Caco-2 (cell line): ENCODE measurements at regions not wholly inside any gene's neighbourhood (a gene's known extent, or its start where the extent isn't known, plus 50 kb on each side); places are given as distances from the start of the nearest gene placed in this dataset.
"Not testable (repeated sequence)": the region's sequence is repeated elsewhere in the genome, so short reads cannot be mapped to it uniquely, and the experiment has no call there.

Experiments
- BruUV-seq: library from RNA; stranded (reverse); fragments of 400-500 nt; replicated peaks from 2 replicates; lab custom pipeline; 2021; lab: Mats Ljungman, UMichigan
- CTCF ChIA-PET: fragments of 300-600 bp; sonication (Branson Sonifier 250); formaldehyde crosslinking; loops from one replicate; lab custom pipeline; 2022; ENCODE audit warnings: antibody characterized with exemption; lab: Charles Lee
- POLR2A ChIA-PET: fragments of 300-600 bp; sonication (Branson Sonifier 250); formaldehyde crosslinking; loops from one replicate; lab custom pipeline; 2022; ENCODE audit warnings: antibody characterized with exemption; lab: Charles Lee
- DNase-seq, 2 experiments: peaks; one replicate each; pipeline versions ENCODE4 v3.0.0 to v3.0.0-alpha.2; 2020 to 2022
- H3K27me3 ChIP-seq: replicated peaks from 2 replicates; pipeline ENCODE4 v1.6.0; 2011; ENCODE audit warnings: low read length; ENCODE audit not compliant: control insufficient read depth, insufficient read depth
- H3K36me3 ChIP-seq: 2 replicates; pipeline ENCODE4 v1.5.1; 2011; ENCODE audit warnings: low read length; ENCODE audit not compliant: control insufficient read depth, insufficient read depth
- H3K4me1 ChIP-seq: fragments of 250-450 bp; sonication (Bioruptor Pico); 2 replicates; pipeline ENCODE4 v1.5.1; 2020; ENCODE audit warnings: mild to moderate bottlenecking
- H3K4me3 ChIP-seq: 2 replicates; pipeline ENCODE4 v1.5.1; 2011; ENCODE audit warnings: low read depth, mild to moderate bottlenecking, control low read depth, low read length
- H3K9me3 ChIP-seq: fragments of 250-450 bp; sonication (Bioruptor Pico); 2 replicates; pipeline ENCODE4 v1.5.1; 2020; ENCODE audit warnings: mild to moderate bottlenecking, moderate library complexity
- H3K27ac Mint-ChIP-seq: one replicate; pipeline ENCODE4 v1.8.0; 2022; ENCODE audit warnings: mixed read lengths; ENCODE audit not compliant: unreplicated experiment
- H3K27me3 Mint-ChIP-seq: one replicate; pipeline ENCODE4 v1.8.0; 2022; ENCODE audit warnings: mixed read lengths; ENCODE audit not compliant: insufficient read depth, unreplicated experiment
- H3K36me3 Mint-ChIP-seq: one replicate; pipeline ENCODE4 v1.8.0; 2022; ENCODE audit warnings: mild to moderate bottlenecking, mixed read lengths; ENCODE audit not compliant: insufficient read depth, unreplicated experiment
- H3K4me1 Mint-ChIP-seq: one replicate; pipeline ENCODE4 v1.8.0; 2022; ENCODE audit warnings: low read depth, mixed read lengths; ENCODE audit not compliant: unreplicated experiment
- H3K4me3 Mint-ChIP-seq: one replicate; pipeline ENCODE4 v1.8.0; 2022; ENCODE audit warnings: mild to moderate bottlenecking, moderate library complexity, mixed read lengths; ENCODE audit not compliant: unreplicated experiment
- H3K9me3 Mint-ChIP-seq: one replicate; pipeline ENCODE4 v1.8.0; 2022; ENCODE audit warnings: mixed read lengths; ENCODE audit not compliant: unreplicated experiment
- intact Hi-C: fragments of 100-400 bp; cut with micrococcal nuclease; formaldehyde crosslinking; loops from one replicate; pipeline ENCODE4 v1.10.0; 2022; ENCODE audit not compliant: unreplicated experiment
- TF ChIP-seq, protein P1 (sequence below), 2 experiments: fragments of 200-600 bp in 1 of 2; IDR thresholded peaks; 1 replicate in 1 of 2; 2 replicates in 1 of 2; pipeline versions ENCODE4 v1.5.1 to v1.8.0; 2011 to 2022; ENCODE audit warnings: antibody characterized with exemption in 1 of 2, control low read depth in 1 of 2, inconsistent platforms in 1 of 2, low read depth in 1 of 2, low read length in 1 of 2, mild to moderate bottlenecking in 1 of 2, moderate library complexity in 1 of 2; ENCODE audit not compliant: insufficient read depth in 1 of 2, severe bottlenecking in 1 of 2, unreplicated experiment in 1 of 2

DNA sequence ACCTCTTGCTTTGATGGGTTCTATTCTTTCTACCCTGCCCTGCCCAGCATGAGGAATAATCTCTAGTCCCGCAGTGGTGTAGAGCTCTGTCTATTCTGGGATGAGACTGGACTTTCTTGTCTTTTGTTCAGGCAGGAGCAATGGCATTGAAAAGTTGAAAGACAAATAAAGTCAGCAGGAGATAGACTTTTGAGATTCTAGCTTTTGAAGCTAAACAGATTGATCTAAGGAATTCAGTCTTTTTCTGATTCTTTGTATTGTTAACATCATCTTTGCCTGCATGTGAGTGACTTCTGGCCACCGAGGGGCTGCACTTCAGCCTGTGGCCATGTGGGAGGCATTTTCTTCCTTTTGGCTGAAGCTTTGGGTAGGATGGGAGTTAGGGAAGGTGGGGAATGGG is 132.4 kb downstream of the MRPL57 start:
- intact Hi-C loops = no loop called here
- TF ChIP-seq, protein P1, sequence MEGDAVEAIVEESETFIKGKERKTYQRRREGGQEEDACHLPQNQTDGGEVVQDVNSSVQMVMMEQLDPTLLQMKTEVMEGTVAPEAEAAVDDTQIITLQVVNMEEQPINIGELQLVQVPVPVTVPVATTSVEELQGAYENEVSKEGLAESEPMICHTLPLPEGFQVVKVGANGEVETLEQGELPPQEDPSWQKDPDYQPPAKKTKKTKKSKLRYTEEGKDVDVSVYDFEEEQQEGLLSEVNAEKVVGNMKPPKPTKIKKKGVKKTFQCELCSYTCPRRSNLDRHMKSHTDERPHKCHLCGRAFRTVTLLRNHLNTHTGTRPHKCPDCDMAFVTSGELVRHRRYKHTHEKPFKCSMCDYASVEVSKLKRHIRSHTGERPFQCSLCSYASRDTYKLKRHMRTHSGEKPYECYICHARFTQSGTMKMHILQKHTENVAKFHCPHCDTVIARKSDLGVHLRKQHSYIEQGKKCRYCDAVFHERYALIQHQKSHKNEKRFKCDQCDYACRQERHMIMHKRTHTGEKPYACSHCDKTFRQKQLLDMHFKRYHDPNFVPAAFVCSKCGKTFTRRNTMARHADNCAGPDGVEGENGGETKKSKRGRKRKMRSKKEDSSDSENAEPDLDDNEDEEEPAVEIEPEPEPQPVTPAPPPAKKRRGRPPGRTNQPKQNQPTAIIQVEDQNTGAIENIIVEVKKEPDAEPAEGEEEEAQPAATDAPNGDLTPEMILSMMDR (IDR thresholded peaks at IDR 0.05; ENCODE audit: insufficient read depth in 1 of 2, low read depth in 1 of 2, low read length in 1 of 2, severe bottlenecking in 1 of 2, unreplicated experiment in 1 of 2) = no peak

DNA sequence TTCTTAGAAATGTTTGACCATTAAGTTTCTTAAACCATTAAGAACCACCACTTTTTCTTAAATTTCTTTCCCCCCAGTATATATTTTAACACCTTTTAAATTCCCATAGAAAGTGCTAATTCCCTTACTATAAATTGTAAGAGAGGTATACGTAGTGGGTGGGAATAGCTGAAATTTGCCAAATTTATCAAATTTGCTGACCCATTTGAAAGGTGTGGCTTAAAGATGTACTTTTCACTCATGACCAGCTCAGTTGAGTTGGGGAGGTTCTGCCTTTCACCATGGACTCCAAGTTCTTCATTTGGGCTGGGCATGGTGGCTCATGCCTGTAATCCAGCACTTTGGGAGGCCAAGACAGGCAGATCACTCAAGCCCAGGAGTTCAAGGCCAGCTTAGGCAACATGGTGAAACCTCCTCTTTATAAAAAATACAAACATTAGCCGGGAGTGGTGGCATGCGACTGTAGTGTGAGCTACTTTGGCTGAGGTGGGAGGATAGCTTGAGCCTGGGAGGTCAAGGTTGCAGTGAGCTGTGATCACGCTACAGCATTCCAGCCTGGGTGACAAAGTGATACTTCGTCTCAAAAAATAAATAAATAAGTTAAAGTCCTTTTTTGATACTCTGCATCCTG is 133.2 kb downstream of the MRPL57 start:
- no peaks in the 10 kb centered on the region for H3K9me3 Mint-ChIP-seq
- Histone ChIP-seq H3K27me3 (no peaks in the 10 kb centered on the region), H3K36me3 (no peaks in the 10 kb centered on the region), H3K4me3 (no peak overlapping the region), H3K9me3 (no peaks in the 10 kb centered on the region), H3K4me1 (no peaks in the 10 kb centered on the region)
- ChIA-PET POLR2A (no interaction called here), CTCF (interaction anchor here (0.6 kb wide), 1 partner anchor 129 kb away, joined by 4 read pairs; no protein-coding TSS in a partner anchor)
- no peak for DNase-seq
- intact Hi-C loops = no loop called here
- TF ChIP-seq, protein P1 (IDR thresholded peaks at IDR 0.05; ENCODE audit: insufficient read depth in 1 of 2, low read depth in 1 of 2, low read length in 1 of 2, severe bottlenecking in 1 of 2, unreplicated experiment in 1 of 2) = no peak
- H3K27me3 Mint-ChIP-seq = no peaks in the 10 kb centered on the region
- H3K4me1 Mint-ChIP-seq = no peaks in the 10 kb centered on the region
- H3K27ac Mint-ChIP-seq = no peak overlapping the region
- BruUV-seq = no TSS peak
- H3K4me3 Mint-ChIP-seq = no peak overlapping the region
- no peaks in the 10 kb centered on the region for H3K36me3 Mint-ChIP-seq

More for the DNA sequence above, 132.4 kb downstream of the MRPL57 start:
- H3K36me3 ChIP-seq = no peaks in the 10 kb centered on the region
- Mint-ChIP-seq H3K27ac (no peak overlapping the region), H3K4me1 (no peaks in the 10 kb centered on the region), H3K4me3 (no peak overlapping the region), H3K9me3 (no peaks in the 10 kb centered on the region), H3K27me3 (no peaks in the 10 kb centered on the region), H3K36me3 (no peaks in the 10 kb centered on the region)
- no peak for DNase-seq
- H3K4me3 ChIP-seq = no peak overlapping the region
- CTCF ChIA-PET = interaction anchor here (1.0 kb wide), 1 partner anchor 10 kb away, joined by 3 read pairs; no protein-coding TSS in a partner anchor
- no peaks in the 10 kb centered on the region for H3K4me1 ChIP-seq
- POLR2A ChIA-PET = no interaction called here
- no TSS peak for BruUV-seq
- no peaks in the 10 kb centered on the region for H3K9me3 ChIP-seq
- no peaks in the 10 kb centered on the region for H3K27me3 ChIP-seq

DNA sequence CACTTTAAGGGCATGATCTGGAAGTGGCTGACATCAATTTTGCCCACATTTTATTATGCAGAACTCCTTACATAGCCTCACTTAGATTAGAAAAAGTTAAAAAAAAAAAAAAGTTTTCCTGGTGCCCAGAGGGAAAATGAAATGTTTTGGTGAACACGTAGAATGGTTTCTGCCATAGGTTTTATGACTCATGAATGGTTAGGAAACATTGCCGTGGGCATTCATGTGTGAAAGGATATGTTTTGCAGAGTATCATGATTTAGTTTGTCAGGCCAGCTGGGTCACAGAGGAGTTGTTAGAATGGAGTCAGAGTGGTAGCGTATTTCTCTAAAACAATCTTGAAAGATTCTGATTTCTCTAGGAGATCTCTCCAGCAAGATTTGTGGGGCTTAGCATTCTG is 133.8 kb downstream of the MRPL57 start:
- Mint-ChIP-seq H3K36me3 (no peaks in the 10 kb centered on the region), H3K4me1 (no peaks in the 10 kb centered on the region), H3K27me3 (no peaks in the 10 kb centered on the region), H3K9me3 (no peaks in the 10 kb centered on the region), H3K4me3 (no peak overlapping the region), H3K27ac (no peak overlapping the region)
- no TSS peak for BruUV-seq
- ChIA-PET POLR2A (no interaction called here), CTCF (no interaction called here)
- Histone ChIP-seq H3K27me3 (no peaks in the 10 kb centered on the region), H3K36me3 (no peaks in the 10 kb centered on the region), H3K4me1 (no peaks in the 10 kb centered on the region), H3K4me3 (no peak overlapping the region), H3K9me3 (no peaks in the 10 kb centered on the region)
- DNase-seq = no peak
- intact Hi-C loops = no loop called here
- TF ChIP-seq, protein P1 (IDR thresholded peaks at IDR 0.05; ENCODE audit: insufficient read depth in 1 of 2, low read depth in 1 of 2, low read length in 1 of 2, severe bottlenecking in 1 of 2, unreplicated experiment in 1 of 2) = no peak

DNA sequence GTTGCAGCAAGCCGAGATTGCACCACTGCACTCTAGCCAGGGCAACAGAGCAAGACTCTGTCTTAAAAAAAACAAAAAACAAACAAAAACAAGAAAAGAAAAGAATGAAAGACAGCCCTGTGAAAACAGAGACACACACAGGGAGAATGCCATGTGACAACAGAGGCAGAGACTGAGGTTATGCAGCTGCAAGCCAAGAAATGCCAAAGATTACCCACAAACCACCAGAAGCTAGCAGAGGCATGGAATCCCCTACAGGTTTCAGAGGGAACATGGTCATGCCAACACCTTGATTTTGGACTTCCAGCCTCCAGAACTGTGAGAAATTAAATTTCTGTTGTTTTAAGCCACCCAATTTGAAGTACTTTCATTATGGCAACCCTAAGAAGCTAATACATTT is 138.5 kb downstream of the MRPL57 start:
- intact Hi-C loops, POLR2A ChIA-PET, H3K4me1 ChIP-seq, H3K27me3 ChIP-seq, BruUV-seq, H3K4me1 Mint-ChIP-seq, CTCF ChIA-PET, H3K4me3 ChIP-seq, H3K9me3 Mint-ChIP-seq, H3K36me3 Mint-ChIP-seq, H3K36me3 ChIP-seq, H3K27me3 Mint-ChIP-seq, H3K9me3 ChIP-seq, H3K27ac Mint-ChIP-seq, DNase-seq, H3K4me3 Mint-ChIP-seq: not testable (repeated sequence)
